CD4-positive, alpha-beta T cell treated with Interleukin-15 for 4 hours (primary cell): ENCODE measurements at regions not wholly inside any gene's neighbourhood (a gene's known extent, or its start where the extent isn't known, plus 50 kb on each side); places are given as distances from the start of the nearest gene placed in this dataset.

Source experiments
- DNase-seq: peaks from one replicate; pipeline ENCODE4 v3.0.0-alpha.2; 2020; ENCODE audit warnings: low spot score

DNA sequence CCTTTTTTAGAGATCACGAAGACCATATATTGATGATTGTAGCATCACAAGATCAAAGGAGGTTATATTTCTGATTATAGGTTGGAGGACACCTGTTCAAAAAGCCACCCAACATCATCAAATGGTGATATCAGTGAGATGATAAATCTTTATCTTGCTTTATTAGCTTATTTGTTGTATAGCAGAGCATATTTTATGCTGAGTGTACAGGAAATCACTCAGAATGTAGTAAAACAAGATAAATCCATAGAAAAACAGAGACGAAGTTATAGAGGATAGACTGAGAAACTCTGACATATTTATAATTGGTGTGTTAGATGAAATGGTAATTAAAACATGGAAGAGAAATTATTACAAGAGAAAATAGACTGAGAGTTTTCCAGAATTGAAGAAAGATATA lies 69.8 kb upstream of the DMAC1 start:
- no peak for DNase-seq

DNA sequence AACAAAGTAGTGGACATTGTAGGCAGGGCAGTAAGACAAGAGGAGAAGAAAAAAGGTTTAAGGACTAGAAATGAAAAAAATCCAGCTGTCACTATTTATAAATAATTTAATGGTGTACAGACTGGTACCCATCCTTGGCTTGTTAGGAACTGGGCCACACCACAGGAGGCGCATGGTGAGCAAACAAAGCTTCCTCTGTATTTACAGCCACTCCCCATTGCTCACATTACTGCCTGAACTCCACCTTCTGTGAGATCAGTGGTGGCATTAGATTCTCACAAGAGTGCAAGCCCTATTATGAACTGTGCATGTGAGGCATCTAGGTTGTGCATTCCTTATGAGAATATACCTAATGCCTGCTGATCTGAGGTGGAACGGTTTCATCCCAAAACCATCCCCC lies 62.6 kb upstream of the DMAC1 start:
- no peak for DNase-seq

DNA sequence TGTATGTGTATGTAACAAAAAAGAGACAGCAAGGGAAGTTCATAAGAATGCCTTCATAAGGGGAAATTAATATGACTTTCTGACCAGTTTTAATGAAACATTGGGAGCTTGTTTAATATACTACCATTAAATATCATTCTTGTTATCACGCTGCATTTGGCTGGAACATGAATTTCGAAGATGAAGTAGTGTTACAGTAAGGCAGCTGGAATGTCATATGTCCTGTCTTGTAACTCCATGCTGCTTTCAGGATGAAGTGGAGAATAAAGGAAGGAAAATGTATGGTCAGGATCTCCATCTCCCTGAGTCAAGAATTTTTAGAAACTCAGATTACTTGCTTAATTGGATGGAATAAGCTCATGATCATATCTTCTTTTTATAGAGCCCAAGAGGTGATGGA lies 61.5 kb upstream of the DMAC1 start:
- no peak for DNase-seq

DNA sequence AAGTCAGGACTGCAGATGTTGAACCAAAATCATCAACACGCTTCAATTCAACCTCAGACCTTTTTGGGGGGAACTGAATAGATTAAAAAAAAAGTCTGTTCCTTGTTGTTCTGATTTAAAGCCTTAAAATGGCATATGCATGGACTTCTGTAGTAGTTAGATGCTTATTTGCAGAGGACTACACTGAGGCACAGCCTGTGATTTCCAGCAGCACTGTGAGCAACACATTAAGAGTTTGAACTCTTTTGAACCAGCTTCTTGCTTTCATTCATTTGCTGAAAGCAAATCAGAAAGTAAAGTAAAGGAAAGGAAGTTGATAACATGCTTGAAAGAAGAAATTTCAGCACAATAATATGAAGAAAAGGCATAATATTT lies 60.7 kb upstream of the DMAC1 start:
- DNase-seq = no peak

DNA sequence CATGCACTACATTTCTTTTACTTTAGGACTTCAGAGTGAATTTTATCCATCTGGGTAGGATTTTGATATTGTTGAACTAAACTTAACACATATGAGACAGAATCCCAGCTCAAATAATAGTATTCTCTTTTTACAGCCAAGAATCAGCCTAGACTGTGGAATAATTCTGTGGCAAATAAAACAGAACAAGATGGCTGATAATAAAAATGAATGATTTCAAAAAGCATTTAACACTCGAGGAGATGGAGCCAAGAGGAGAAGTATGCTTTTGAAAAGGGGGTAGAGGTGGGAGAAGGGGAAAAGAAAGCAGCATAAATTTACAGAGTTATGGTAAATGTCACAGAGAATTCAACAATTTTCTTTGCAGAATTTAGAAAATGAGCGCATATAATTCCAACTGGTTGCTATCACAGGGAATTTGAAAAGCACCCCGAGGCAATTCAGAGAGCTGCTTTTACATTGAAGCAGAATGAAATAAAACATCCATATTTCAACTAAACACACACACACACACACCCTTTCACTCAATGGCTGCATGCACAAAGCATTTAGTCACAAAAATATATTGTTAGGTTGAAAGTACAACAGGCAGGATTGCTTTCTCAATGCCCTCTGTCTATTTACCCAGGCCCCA lies 60.2 kb upstream of the DMAC1 start:
- DNase-seq = no peak

DNA sequence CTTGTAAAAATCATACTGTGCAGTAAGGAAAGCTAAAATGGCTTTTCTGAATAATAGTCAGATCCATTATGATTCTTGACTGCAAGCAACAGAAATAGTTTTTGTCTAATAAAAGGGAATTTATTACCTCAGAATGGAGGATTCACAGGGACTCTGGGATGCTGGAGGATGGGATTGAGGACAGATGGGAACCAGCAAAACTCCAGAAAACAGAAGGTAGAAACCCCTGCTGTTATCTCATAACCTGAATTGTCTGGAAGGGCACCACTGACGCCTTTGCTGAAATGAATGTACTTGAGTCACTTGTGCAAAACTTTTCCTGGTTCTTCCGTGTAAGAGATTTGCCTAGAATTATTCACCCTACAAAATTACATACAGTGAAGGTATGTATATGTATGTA lies 58.6 kb upstream of the DMAC1 start:
- DNase-seq = no peak

DNA sequence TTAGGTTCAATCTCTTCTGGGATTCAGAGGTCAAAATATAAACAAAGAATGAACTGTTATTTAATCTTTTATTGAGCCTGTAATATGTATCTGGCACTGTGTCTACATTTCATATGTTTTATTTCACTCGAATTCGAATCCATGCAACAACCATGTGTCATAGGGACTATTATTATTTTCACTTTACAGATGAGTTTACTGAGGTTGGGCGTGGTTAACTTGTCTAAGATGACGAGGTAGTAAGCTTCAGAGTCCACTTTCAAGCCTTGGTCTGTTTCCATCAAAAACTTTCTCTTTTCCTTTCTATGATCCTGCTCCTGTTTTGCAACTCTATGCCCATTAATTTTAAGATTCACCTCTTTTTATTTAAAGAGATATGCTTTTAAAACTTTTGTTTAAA lies 55.2 kb upstream of the DMAC1 start:
- no peak for DNase-seq
